COLO829 (cell line): ENCODE measurements at regions not wholly inside any gene's neighbourhood (a gene's known extent, or its start where the extent isn't known, plus 50 kb on each side); places are given as distances from the start of the nearest gene placed in this dataset.

Source experiments
- DNase-seq: peaks from one replicate; pipeline ENCODE4 v3.0.0; 2012; ENCODE audit warnings: low spot score

DNA sequence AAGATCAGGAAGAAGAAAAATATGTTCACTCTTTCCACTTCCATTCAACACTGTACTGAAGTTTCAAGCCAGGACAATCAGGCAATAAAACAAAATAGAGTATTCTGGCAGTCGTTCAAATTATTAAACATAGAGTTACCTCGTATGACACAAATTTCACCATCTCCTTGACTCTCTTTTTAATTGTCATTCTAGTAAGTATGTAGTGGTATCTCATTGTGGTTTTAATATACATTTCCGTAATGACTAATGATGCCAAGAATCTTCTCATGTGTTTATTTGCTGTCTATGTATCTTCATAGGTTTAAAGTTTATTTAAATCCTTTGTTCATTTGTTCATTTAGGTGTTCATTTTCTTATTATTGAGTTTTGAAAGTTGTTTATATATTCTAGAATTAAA is 352.2 kb downstream of the IDS start:
- no peak for DNase-seq

DNA sequence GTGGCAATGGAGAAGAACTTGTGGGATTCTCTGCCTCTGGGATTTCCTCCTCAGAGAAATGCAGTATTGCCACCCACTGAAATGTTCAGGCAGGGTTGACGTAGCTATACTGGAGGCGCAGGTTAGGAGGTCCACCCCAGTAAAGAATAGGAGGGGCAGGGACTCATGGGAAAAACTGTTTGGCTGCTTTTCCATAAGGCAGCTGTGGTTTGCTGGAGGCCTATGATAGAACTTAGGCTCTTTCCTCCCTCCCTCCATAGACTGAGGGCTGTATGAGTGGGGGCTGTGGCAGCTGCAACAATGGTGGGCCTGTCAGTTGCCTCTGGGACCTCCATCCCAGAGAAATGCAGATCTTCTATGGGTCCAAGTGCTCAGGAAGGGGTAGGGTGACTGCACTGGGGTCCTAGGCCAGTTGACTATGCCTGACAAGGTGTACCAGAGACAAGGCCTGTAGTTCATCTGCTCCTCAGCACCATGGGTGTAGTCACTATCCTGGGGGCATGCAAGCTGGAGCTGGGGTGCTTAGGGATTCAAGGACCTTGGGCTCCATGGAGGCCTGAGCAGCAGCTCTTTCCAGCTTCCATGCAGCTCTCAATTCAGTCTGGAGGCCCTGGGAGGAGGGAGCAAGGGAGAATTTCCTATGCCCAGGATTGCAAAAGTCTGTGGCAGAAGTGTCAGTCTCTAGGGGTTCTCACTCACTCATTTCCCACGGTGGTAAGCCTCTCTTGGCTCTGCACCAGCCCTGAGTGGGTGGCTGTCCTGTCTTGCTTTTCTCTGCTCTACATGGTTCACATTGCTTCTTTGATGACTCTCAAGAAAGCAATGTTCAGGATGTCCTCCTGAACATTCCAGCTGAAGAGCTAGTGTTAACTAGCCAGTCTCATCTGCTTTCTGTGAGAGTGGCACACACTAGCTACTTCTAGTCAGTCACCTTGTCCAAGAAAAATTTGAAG is 353.0 kb downstream of the IDS start:
- no peak for DNase-seq

DNA sequence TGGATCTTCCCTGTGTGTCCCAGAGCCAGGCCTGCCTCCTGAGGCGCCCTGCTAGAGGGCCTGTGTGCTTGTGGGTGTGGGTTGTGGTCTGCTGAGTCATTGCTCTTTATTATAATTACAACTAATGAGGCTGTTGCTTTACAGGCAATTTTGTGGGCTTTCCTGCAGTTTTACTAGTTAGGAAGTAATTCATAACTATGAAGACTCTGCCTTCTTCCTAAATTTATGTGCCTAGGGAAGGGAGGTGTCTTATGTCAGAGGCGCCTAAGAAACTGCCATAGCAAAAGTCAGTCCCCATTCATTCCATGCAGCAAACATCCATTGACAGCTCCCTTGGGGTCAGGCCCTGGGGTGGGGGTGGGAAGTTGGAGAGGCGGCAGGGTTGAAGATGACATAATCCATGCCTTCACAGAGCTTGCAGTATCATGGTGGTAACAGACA is 359.2 kb downstream of the IDS start:
- no peak for DNase-seq

DNA sequence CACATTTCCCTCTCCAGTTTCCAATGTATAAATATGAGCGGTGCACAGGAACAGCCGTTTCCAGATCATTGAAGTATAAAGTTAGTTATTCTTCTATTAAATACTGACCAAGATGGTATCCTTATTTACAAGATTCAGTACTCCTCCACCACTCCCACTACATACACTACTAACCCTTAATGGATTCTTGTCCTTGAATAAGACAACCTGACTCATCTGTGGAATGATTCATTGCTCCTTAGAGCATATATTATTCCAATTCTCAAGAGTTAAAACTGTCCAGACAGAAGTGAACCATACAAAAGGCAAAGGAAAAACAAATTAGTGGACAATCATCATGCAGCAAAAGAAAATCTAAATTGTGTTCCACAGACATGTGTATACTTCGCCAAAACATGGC is 373.3 kb downstream of the IDS start:
- DNase-seq: no peak

DNA sequence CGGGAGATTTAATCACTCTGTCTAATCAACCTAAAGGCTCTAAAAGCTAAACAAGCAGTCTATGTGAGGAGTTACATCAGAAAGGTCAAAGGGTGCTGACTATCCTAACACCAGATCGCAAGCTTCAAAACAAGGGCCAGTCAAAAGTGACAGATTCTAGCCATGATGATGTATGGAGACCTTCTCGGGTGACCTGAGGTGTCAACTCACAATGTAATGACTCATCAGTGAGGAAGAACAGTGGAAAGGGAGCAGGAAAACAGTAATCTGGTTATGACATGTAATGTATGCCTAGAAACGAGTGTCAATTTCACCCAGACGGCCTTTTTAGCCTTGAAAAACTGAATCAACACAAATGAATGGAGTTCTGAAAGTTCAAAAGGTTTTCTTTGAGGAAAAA is 375.3 kb downstream of the IDS start:
- DNase-seq: no peak

DNA sequence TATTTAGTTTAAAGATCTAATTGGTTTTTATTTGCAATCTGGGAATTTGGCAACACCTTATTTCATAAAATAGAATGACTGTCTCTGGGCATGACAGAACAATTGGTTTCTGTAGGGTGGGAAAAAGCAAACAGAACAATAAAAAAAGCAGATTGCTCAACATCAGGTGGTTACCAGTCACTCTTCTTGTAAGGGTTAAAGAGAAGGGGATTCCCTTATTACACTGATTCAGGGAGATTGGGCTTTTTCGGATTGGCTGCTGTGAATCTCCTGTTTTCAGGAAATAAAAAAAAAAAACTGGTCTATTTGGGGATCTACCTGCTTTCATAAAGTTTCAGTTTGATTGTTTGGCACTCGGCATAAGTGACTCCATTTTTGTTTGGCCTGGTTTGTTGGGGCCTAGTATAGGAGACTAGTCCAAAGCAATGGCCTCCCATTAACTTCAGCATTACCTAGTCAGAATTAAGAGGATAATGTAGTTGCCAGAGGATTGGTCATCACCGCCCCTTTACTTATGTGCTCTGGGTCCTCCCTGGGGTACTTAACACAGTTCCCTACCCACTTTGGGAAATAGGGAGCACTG is 380.5 kb downstream of the IDS start:
- no peak for DNase-seq

DNA sequence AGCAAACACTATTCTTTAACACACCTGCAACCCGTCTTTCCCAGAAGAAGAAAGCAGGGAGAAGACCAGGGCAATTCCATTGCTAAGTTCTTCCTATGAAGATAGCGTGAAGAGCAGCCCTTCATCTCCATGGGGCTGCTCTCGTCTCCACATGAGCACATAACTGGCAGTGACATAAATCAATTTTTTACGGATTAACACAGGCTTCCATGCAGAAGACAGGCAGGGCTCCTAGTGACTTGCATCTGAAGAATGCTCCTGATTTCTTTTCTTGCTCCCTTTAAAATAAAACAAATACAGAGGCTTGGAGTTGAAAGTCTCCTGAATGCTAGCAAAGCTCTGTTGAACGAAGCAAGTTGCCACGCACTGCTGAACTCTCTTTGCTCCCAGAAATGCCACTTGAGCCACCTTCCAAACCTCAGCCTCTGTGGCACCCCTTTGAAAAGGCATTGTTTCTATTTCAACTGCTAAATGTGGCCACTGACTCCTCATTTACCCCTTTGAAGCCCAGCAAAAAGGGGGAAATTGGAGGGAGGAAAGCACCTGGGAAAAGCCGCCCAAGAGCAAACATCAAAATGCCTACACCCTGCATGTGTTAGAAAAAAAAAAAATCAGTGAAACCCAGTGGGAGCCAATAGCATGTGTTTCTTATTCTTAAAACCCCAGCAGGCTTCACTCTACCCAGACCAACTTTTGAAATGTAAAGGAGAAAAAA is 383.7 kb downstream of the IDS start:
- no peak for DNase-seq

DNA sequence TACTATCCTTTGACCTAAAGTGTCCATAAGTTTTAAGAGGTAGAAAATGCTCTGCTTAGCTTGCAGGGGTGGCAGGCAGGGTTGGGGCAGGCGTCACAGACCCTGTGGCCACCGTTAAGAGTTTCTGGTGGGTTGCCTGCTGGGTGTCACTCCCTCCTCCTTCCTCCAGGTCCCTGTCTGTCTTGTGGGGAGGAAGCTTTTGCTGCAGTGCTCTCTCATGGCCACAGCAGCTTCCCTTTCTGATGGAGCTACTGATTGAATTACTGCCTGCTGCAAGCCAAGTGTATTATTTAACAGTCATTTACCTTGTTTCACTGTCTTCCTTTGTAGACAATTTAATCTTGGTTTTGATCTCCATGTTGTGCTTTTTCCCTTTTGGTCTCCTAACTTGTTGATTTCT is 384.6 kb downstream of the IDS start:
- DNase-seq: no peak

DNA sequence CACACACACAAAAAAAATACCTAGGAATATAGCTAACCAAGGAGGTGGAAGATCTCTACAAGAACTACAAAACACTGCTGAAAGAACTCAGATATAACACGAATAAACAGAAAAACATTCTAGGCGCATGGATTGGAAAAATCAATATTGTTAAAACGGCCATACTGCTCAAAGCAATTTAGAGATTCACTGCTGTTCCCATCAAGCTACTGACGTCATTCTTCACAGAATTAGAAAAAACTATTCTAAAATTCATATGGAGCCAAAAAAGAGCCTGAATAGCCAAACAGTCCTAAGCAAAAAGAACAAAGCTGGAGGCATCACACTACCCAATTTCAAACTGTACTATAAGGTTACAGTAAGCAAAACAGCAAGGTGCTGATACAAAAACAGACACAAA is 390.2 kb downstream of the IDS start:
- no peak for DNase-seq

DNA sequence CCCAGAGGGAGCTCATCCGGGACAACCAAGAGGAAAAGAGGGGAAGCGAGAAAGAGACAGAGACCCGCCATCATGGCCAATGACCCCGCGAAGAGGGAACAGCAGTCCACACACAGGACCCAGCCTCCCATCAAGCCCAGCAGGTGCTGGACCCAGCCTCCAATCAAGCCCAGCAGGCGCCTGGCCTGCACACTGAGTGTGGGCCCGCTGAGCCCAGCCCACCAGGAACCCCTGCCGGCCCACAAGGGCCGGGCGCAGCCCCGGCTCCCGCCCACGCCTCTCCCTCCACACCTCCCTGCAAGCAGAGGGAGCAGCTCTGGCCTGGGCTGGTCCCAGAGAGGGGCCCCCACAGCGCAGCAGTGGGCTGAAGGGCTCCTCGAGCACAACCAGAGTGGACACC is 391.1 kb downstream of the IDS start:
- DNase-seq: no peak

DNA sequence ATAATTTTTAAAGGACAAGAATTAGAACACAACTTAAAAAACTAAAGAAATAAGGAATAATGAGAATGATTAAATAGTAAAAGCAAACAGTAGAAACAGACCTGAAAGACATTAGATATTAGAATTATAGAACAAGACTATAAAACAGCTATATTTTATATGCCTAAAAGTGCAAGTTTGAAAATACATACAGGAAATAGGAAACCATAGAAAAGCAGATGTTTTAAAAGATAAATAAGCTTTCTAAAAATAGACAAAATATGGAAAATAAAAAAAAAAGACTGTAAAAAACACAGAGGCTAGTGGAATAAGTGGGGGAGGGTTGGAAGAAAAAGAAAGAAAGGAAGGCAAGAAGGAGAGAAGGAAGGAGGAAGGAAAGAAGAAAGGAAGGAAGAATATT is 407.3 kb downstream of the IDS start:
- DNase-seq: no peak

DNA sequence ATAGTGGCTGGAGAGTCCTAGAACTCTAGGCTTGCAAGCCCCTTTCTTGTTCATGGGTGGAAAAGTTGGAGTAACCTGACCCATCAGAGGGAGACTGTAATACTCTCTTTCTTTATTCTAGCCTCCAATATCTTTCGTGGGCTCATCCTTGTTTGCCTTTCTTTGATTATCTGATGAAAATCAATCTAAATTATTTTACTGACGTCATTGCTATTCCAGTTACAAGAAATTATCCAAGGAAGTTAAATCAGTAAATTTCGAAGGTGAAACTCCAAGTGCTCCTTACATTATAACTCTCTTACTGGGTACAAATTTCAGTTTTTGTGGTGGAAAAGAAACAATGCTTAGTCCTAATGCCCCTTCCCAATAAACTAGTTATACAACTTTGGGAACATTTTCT is 412.9 kb downstream of the IDS start:
- DNase-seq: no peak

DNA sequence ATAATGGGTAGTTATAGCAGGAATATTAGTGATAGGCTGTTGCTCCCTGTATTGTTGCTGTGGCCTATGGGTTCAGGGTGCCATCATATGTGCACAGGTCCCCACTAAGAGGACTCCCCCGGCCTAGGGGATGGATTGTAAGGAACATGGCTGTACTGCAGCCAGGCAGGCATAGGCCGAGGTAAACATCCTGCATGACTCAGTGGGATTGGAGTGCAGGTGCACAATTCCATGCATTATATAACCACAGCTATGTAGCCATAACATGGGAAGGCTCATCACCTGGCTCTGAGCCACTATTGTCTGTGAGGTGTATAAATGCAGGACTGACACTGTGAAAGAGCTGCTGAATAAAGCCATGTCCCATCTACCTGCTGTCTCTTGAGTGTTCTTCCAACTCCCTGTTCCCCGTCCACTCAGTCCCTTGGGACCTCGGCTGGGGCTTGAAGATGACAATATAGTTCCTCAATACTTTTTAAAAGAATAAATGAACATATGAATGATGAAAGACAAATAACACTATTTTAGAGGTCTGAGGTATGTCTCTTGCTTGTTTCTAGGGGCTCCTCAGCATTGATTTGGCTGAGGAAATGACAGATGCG is 425.2 kb downstream of the IDS start:
- no peak for DNase-seq

DNA sequence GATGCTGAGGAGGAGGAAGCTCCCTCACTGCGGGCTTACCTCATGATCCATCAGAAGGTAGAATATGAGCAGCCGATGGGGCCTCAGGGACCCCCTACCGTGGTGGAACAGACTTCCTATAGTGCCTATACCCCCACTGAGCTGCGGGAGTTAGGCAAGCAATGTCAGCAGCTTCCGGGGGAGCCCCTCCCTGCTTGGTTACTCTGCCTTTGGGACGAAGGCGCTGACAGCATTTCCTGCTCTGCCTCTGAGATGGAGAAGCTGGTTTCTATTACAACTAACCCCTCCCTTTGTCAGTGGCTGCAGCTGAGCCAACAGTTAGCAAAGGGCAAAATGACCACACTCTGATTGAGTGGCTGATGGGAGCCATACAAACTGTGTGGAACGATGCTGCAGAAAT is 430.7 kb downstream of the IDS start:
- DNase-seq: no peak

DNA sequence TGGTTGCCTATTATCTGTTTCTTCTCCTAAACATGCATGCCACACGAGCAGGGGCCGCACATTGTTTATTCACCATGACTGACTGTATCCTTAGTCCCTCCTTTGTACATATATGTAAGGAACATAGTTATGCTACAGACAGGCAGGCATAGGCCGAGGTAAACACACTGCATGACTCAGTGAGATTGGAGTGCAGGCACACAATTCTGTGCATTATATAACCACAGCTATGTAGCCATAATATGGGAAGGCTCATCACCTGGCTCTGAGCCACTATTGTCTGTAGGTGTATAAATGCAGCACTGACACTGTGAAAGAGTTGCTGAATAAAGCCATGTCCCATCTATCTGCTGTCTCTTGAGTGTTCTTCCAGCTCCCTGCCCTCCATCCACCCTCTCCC is 431.6 kb downstream of the IDS start:
- DNase-seq: no peak

DNA sequence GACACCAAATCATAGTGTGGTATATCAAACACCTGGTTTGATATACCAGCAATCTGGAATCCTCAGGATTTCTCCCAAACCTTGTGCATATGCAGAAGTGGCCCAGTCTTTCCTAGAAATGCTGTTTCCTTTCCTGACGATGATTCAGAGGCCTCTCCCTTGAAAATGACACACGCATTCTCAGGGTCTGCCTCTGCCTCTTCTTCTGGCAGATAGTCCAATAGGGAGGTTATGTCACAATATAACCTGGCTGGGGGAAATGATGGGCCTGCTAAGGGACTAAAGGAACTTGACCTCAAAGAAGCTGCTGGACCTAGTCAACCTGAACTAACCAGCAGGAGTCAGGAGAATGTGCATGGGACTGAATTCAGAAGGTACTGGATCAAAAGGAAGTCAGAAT is 435.2 kb downstream of the IDS start:
- no peak for DNase-seq

DNA sequence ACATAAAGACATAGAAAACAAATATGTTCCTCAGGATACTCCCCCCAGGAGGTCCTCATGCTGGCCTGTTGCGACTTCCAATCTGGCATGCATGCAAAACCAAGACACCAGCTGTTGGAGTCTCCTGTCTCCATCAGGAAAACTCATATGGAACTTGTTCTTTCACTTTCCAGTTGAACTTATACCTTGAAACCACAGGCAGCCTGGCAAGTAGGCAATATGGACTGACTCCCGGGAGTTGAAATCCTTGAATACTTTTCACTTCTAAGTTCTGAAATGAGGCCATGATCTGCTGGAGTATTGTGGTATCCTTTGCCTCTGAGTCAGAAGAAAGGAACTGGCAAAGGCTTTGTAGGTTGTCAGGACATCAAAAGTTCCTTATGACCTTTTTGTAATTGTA is 444.2 kb downstream of the IDS start:
- DNase-seq: no peak
